Kidney tubule cell (primary cell): ENCODE measurements at regions not wholly inside any gene's neighbourhood (a gene's known extent, or its start where the extent isn't known, plus 50 kb on each side); places are given as distances from the start of the nearest gene placed in this dataset.

Experiments used
- DNase-seq: peaks from one replicate; pipeline ENCODE4 v3.0.0-alpha.2; 2018; ENCODE audit warnings: low spot score

DNA sequence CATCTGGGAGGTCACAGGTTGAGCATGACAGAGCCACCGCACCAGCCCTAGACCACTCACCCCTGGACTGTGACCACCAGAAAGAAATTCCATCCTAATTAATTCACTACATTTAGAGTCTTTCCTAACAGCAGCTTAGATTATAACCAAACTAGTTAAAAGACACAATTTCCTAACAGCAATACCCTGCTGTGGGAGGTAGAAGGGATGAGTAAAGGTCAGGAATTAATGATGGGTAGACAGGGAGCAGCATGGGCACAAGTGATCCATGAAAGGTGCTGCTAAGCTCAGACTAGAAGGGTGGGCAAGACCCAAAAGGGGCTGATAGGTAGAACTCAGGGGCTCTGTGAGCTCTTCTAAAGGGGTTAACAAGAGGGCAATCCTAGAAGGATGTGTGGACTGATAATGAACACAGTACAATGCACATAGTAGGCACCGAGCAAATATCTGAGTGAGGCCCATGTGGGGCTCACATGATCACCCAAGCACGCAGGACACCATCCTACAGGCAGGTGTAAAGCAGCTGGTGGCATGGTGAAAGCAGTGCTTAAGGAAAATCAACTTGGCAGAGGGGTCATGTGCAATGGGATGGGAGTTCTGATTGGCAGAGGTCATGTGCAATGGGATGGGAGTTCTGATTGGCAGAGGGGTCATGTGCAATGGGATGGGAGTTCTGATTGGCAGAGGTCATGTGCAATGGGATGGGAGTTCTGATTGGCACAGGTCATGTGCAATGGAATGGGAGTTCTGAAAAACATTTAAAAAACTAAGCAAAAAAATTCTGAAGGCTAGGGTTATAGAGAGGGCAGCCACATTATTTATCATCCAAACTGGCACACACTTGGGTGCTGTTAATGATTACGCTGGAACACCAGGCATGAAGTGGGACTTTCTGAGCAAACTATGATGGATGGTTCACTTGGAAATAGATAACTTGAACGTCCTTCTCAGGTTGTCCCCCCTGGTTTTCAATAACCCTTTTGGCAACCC lies 188.2 kb upstream of the FOXQ1 start:
- DNase-seq = peak; percentile 88

DNA sequence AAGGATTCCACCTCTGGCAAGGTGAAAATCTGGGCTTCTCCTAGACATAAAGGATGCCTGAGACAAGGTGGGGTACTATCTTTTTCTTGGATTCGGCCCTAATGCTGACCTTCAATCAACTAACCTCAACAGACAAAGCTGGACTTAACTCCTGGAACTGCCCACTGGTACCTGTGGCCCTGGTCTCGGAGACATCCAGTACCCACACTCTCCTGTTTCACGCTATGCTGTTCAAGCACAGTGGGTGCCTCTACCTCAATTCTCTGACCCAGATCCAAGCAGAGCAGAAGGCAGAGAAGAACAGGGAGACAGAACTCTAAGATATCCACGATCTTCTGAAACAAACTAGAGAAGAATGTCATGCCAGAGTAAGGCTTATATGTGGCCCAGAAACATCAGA lies 189.8 kb upstream of the FOXQ1 start:
- no peak for DNase-seq

DNA sequence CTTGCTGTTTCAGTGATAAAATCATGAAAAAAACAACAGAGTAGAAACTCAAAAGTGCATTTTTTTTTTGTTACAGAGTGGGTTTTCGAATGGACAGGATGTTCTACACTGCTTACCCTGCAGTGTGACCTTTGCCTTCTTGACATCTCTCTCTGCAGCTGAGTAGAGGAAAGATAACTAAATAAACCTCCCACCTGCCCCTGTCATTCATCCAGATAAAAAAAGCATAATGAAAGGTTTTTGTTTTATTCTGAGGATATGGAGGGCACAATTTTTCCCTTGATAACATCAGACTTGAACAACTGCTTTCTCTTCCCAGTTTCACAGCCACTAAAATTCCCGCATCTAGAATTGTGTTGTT lies 193.6 kb upstream of the FOXQ1 start:
- DNase-seq = no peak

DNA sequence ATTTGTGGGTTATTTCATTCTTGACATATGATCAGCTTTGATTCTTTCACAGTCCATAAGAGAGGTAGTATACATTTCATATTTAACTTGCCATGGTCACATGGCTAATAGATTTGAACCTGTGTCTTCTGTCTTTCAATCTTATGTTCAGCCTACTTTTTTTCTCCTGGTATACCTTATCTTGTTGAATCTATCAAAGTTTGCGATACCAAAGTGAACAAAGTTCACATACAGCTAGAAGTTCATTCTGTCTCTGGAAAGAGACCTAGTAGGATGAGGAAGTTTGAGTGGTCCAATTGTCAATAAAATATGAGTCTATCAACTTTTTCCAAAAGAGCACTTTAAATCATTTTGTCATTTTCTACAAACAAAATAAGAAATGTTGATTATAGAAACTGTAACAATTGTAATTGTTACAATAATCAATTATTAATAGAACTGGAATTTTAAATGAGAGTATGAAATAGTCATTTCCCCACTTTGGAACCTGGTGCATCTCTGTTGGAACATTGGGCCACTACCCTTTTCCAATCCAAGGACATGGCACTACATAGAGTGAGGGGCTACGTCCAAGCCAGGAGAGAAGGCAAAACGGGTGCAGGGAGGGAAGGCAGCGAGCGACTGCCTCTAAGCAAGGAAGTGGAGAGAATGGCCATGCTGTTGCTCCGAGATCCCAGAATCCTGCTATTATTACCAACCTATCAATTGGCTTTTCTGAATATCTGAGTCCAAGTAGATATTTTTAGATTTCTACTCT lies 194.2 kb upstream of the FOXQ1 start:
- no peak for DNase-seq

DNA sequence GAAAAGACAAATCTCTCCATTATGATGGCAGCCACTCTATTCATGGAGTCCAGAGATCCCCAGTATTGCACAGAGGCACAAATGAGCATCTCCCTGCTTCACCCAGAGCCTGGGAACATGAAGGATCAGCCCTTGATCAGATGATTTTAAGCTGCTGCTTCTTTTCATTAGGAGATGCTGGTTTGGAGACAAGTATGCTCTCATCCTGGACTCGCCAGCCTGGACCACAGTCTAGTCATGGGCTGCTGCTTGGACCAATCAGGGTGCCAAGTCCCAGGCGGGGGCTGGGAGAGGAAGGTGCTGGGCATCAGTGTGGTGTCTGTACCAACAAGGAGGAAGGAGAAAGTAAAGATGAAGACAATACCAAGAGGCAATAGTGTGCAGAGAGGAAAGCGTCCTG lies 195.7 kb upstream of the FOXQ1 start:
- DNase-seq = no peak

DNA sequence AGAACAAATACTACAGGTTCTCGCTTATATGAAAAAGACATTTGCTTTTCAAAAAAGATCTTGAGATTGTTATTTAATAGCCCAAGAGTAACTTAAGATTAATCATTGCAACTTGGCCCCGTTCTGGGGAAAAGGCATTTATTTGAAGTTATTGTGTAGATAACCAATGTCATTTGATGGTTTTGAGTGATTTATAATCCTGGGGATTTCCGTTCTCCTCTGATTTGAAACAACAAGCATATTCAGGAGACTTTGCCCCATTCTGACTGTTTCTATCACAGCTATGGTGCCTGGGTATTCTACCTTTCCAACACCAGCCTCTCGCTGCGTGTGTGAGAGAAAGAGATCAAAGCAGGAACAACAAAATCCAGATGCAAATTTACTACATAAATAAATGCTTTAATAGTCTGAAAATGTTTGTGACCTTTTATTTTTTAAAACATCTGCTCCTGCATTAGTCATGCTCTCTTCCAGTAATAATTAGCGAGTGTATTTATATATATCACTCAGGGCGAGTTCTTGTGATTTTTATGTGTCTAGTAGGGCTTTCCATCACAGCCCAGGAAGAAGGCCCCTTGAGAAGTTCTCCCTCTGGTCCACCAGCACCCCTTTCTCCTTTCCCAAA lies 197.9 kb upstream of the FOXQ1 start:
- DNase-seq = peak; percentile 21

DNA sequence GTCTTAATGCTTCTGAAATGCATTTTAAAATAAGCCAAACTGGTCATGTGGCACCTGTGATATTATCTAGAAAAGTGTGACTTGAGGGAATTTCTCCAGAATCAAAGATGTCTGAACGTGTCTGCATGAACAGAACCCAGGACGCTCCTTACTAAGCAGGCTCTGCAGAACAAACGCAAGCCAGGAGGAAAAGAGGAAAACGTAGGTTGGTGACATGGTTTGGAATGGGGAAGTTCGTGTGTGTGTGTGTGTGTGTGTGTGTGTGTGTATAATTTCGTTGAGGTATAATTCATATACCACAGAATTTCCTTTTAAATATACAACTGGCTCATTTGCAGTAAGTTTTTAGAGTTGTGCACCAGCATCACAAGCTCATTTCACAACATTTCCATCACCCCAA lies 200.5 kb upstream of the FOXQ1 start:
- no peak for DNase-seq

DNA sequence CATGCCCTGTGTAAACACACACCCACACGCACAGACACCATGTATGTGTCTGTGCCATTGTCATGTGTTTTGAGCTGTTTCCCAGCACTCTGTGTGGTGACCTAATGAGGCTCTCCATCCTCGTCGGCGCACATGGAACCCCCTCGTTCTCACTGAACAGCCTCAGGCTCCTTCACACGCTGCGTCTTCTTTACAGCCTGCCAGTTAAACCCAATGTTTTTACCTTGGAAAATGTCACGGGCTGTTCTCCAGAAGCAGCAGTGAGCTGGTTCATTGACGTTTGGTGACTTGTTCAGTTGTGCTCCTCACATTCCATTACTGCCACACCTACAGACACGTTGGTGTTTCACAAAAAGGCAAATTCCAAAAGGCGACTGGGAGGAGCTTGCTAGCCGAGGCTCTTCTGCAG lies 201.0 kb upstream of the FOXQ1 start:
- peak; percentile 43 for DNase-seq

DNA sequence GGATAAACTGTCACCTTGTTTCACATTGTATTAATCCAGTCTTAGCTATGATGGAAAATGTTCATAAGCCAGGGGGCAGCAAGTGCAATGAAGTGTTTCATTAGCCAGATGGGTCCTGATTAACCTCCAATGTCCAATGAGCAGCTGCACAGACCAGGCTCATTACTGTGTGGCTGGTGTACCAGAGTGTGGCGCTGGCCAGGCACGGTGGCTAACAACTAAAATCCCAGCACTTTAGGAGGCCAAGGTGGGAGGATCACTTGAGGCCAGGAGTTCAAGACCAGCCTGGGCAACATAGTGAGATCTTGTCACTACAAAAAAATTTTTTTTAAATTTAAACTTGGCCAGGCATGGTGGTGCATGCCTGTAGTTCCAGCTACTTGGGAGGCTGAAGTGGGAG lies 201.7 kb upstream of the FOXQ1 start:
- no peak for DNase-seq

DNA sequence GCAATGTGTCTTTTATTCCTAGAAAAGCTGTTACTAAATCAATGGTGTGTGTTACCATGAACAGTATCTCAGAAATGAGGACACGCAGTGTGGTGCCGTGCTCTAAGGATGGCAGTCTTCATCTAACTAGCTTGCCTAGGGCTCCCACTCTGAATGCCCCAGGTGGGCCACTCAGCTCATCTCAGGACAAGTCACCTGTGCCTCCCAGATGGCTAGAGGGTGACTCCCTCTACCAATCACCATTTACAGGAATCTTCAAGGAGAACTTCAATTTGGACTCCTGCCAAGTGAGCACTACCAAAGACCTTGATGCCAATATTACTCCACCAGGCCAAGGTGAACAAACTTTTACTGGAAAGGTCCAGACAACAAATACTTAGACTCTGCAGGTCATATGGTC lies 202.8 kb upstream of the FOXQ1 start:
- DNase-seq = no peak

DNA sequence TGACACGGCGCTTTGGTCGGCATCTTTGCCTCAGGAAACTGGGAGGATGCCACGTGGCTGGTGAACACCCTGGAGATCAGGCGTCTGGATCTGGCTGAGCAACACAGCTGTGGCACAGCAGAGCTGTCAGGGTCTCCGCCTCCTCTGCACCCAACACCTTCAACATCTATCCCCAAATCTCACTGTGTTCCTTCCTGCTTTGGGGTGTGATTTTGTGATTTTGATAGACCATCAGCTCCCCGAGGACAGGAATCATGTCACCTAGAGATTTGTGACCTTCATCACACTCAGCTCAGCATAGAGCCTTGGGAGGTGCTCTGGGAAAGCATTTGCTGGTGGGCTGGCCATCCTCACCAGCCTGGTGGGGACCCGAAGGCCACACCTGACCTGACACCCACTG lies 203.7 kb upstream of the FOXQ1 start:
- DNase-seq = no peak

DNA sequence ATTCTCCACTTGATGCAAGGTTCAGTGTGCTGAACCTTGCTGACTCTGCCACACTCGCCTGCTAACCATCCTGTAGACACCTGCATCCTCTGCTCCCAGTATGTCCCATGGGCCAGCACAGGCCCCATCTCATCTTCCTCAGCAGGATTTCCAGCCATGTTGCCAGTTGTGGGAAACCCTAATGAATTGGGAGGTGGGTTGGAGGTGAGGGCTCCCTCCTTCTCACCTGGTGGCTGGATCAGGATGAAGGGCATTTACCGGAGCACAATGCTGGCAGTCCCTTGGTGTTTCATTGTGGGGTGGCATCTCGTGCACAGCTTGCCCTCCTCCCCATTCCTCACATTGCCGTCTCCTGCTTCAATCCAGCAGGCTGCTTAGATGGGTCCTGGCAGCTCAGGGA lies 204.3 kb upstream of the FOXQ1 start:
- DNase-seq = no peak

DNA sequence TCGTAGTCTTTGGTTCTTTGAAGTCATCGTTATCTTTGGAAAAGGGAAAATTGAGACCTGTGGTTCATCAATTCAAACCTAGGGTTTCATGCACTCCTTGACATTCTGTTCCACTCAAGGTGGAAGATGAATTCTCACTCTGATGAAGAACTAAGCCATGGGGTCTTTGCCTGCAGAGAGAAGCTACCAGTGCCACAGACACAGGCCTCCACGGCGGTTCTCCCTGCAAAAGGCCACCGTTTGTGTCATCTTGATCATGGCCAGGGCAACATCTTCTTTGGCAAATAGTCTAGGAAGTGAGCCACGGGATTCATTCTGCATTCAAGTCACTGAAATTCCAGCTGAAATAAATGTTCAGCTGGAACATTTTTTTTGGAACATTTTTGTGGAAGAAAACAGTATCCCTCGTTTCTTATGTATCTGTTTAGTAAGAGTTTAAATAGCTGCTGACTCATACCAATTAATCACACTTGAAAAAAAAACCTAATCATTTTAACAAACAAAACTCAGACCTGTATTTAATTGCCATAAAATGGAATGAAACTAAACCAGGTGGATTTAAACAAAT lies 206.0 kb upstream of the FOXQ1 start:
- DNase-seq = no peak

DNA sequence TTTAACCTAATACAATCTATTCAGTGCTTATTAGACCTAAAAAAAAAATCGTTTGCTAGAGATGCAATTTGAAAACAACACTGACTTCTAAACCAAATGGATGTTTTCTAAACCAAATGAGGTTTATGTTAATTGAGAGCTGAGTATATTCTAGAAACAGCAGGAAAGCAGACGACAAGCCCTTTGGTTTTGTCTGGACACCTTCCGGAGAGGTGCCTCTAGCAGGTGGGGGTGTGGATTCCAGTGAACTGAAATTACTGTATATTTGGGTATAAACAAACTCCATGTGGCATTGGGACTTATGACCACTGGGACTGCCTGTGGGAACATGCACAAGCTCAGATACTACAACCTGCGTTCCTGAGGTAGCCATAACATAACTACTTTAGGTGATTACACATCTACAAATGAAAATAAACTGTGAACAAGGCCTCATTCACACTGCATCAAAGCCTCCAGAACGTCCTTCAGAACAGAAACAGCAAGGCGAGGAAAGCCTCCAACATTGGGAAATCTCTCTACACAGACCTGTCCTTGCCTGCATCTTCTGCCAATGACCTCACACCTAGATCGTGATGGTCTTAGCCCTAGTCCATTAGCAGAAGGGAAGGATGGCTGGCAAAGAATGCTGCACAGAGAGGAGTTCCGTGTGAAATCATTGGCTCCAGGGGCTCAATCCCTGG lies 206.8 kb upstream of the FOXQ1 start:
- no peak for DNase-seq

DNA sequence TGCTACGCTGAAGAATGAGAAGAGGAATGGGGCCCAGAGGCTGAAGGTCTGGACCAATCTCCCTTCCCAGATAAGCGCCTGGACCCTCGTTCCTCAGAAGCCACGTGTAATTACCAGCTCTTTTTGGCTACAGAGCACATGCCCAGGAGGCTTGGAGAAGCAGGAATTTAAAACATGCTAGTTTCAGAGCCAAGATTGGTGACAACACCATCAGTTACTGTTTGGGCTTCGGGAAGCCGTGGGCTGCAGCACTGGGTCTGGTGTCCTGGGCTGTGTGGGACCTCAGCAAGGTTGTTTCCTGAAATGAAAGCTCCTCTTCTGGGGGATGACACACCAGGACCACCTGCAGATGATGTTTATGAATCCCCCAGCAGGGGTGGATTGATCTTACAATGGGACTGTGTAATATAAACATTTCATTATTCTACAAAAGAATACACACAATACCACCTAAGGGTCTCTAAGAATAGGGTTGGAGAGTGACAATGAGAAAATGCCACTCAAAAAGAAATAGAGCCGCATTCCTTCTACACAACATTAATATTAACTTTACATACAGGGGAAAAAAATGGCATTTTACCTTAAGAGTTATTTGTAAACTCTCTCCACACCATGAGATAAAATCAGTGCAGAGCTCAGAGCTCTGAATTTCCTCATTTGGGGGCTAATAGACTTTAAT lies 207.8 kb upstream of the FOXQ1 start:
- DNase-seq = no peak

DNA sequence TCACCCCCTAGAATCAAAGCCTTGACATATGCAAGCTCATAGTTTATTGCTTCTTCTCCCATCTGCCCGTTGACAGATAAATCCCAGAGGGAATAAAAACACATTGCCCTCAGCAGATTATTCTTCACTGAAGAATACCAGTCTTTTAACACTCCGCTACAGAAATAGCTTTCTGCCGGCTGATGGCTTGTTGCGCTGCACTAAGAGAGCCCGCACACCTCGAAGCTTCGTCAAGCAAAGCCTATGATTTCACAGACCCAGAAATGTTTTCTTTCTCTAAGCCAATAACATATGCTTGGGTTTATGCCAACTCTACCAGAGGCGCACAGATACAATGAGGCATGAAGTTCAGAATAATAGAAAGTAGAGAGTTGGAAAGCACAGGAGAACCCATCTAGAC lies 208.9 kb upstream of the FOXQ1 start:
- DNase-seq = no peak

DNA sequence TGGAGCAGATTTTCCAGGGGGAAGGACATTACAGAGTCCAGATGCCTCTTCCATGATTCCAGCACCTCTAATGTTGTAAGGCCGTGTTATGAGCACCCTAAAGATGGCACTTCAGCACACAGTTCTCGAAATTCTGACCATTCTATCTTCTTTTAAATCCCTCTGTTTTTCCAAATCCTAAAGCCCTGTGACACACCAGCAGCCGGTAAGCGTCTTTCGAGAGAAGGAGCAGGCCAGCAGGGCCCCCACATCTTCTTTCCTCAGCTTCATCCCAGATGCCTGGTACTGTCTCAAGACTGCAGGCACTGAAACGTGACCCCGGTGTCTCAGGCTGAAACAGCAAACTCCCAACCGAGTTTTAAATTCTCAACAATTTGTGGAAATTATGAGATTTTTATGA lies 211.6 kb upstream of the FOXQ1 start:
- DNase-seq = no peak

DNA sequence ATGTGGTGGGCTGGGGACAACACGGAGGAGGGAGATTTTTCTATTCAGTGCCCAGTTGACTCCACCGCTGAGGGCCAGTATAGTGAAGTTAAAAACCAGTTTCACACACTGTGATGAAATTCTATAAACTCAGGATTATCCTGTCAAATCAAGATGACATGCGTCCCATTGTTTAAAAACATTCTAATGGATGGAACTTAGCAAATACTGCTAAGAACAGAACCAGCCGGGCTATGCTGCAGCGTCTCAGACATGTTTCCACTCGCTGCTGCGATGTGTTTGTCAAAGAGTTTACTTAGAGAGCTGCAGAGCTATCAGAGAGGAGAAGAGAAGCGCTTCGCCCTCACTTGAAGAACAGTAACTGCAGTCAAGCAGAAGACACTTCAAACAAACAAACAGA lies 212.6 kb upstream of the FOXQ1 start:
- DNase-seq = no peak

DNA sequence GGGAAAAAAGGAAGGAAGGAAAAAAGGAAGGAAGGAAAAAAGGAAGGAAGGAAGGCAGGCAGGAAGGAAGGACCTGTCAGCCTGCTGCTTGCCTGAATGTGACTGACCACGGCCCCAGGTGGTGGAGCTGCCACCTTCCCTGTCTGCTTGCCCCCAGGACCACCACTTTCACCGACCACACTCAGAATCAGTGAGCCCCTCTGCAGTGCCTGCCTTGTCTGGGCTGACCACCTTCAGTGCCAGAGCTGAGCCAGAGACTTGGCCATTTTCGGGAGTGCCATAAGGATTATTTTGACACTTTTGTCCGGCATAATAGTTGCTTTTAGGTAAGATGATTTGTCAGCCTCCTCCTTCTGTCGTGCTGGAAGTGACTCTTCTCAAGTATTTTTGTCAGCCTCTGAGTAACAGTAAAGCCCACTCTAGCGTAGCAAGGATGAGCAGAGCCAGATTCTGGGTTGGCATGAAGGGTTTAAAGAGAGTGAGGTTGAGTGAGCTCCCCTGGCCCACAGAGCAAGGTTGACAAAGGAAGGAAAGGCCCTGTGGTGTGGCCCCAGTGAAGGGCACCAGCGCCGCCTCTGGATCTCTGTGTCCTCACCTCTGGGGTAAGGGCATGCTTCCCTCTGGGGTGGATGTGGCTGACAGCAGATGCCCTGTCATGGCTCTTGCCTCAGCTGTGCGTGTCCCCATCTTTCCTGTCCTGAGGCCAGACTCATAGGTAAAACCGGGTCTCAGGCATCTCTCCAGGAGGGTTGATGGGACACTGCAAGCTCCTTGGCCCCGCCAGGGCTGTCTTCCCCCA lies 214.7 kb upstream of the FOXQ1 start:
- no peak for DNase-seq

DNA sequence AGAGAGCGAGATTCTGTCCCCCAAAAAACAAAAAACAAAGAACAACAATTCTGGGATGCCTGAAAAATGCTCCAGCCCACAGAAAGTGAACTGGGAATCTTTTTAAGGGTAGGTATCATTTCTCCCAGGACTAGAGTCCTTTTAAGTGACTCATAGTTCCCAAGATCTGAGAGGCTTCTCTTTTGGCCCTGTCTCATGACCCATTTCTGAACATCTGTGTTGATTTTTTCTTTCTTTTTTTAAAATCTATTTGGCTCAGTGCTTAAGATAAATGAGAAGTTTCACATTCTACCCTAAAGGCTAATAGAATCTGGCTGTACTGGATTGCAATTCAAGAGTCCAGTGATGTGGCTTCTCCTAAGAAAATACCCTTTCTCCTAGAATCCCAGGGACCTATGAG lies 217.6 kb upstream of the FOXQ1 start:
- no peak for DNase-seq

DNA sequence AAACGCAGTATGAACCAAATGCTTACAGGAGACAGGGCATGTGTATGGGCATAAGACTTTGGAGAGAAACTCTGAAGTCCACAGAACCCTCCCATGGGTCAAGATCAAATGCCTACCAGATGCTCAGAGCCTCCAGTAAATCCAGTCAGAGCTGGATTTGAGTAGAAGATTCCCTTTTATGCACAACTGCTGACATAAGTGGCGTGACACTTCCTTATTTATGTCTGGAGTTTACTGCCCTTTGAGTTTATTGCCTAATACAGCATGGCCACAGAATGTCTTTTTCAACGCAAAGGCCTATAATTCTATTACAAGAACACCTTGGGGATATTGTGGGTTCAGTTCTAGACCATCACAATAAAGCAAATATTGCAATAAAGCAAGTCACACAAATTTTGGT lies 220.0 kb upstream of the FOXQ1 start:
- DNase-seq = no peak
